CD4-positive, alpha-beta T cell treated with Interleukin-12 subunit alpha and Interleukin-12 subunit beta, for 1 hour (primary cell): ENCODE measurements at regions not wholly inside any gene's neighbourhood (a gene's known extent, or its start where the extent isn't known, plus 50 kb on each side); places are given as distances from the start of the nearest gene placed in this dataset.

Source experiments
- DNase-seq: peaks from one replicate; pipeline ENCODE4 v3.0.0-alpha.2; 2020

DNA sequence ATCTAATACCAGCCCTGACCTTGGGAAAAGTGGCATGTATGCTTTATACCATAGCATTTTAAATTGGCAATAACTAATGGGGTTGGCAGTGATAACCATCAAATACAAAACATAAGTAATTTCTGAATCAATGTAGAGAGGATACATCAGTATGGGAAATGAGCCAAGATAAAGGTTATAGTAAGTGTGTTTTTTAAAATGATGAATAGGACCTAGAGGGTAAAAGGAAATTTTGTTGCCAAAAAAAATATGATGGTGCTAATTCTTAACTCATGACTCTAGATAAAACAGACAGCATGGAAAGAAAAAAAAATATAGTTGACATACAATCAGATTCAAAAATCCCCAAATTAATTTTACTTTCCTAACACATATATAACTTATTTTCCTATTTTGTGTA lies 75.4 kb upstream of the ROBO1 start:
- no peak for DNase-seq

DNA sequence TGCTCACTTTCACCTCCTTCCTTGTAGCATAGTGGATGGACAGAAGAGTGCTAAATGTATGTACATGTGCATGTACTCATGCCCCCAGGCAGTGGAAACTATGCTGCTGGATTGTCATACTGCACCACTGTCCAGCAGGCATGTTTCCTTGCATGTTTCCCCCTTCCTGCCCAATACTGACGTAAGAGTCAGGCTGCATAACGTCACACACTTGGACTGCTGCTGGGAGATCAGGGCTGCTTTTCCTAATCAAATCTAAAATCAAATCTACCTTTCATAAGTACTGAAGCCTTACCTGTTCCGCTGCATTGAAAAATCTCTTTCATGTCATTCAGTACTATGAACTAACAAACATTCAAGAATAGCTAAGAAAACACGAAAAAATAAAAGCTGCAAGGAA lies 67.9 kb upstream of the ROBO1 start:
- DNase-seq, result no peak

DNA sequence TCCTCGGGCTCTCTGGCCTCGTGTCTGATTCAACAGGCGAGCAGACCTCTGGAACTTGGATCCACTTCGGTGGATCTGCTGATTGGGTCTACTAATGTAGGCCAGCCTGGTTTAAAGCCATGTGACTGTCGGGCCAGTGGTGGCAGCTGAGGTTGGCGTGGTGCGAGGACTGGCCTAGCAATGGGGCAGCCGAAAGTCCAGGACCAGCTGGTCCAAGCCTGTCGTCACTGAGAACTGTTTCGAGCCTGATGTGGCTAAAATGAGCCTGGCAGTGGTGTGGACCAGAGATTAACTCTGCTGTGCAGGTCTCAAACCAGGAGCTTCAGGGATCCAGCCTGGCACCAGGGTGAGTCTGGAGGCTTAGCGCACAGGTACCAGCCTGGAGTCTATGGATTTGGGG lies 56.4 kb upstream of the ROBO1 start:
- no peak for DNase-seq

GRCh38 chr3:79822076-79822475 lies 54.3 kb upstream of the ROBO1 start:
- no peak for DNase-seq

- no peak for DNase-seq
Measured at GRCh38 chr3:79820089-79820488, 52.3 kb upstream of the ROBO1 start.

- no peak for DNase-seq
Measured at GRCh38 chr3:79818015-79818414, 50.2 kb upstream of the ROBO1 start.
